ES-I3 (cell line): ENCODE measurements at regions not wholly inside any gene's neighbourhood (a gene's known extent, or its start where the extent isn't known, plus 50 kb on each side); places are given as distances from the start of the nearest gene placed in this dataset.

Experiments
- H3K36me3 ChIP-seq: 2 replicates; pipeline ENCODE4 v1.6.1; 2013; ENCODE audit warnings: mild to moderate bottlenecking, low read length, control low read depth, moderate library complexity; ENCODE audit not compliant: insufficient read depth
- H3K4me1 ChIP-seq: 2 replicates; pipeline ENCODE4 v1.6.1; 2013; ENCODE audit warnings: mild to moderate bottlenecking, control low read depth, low read length; ENCODE audit not compliant: insufficient read depth
- H3K9ac ChIP-seq: 2 replicates; pipeline ENCODE4 v1.6.1; 2013; ENCODE audit warnings: low read depth, mild to moderate bottlenecking, low read length, moderate library complexity
- H3K9me3 ChIP-seq: 2 replicates; pipeline ENCODE4 v1.6.1; 2013; ENCODE audit warnings: mild to moderate bottlenecking, low read length, moderate library complexity; ENCODE audit not compliant: control insufficient read depth, insufficient read depth

DNA sequence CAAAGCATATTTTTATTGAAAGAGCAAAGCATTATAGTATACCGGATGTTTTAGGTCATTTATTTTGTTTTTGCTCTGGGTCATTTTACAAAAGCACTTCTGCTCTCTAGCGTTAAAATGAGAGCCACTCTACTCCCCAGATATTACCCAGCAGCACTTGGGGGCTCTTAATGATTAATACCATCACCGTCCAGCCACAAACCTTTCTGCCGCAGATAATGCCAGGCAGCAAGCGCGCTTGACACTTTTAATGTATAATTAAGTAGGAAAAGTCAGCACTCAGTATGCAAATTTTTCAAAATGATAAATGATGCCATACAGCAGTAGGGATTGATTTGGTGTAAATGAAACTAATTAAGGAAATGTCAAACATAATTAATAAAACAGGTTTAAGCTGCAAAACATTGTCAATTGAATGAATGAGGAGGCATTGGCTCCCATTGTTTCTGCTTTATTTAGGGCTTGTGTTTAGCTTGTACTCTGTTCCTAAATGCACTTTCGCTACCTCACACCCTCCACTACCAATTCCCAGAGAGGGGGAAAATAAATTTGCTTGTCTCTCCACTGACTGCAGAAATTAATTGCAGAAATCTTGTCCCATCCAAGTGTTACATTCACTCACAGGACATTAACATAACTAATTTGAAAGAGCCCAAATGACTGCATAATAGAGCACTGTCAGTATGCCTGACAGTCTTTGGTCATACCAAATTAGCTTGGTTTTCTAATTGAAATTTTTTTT is 358.8 kb upstream of the ARRDC3 start:
- peaks cover 44% of the 10 kb centered on the region for H3K4me1 ChIP-seq
- H3K36me3 ChIP-seq: no peaks in the 10 kb centered on the region
- H3K9ac ChIP-seq: no peak overlapping the region
- no peaks in the 10 kb centered on the region for H3K9me3 ChIP-seq

DNA sequence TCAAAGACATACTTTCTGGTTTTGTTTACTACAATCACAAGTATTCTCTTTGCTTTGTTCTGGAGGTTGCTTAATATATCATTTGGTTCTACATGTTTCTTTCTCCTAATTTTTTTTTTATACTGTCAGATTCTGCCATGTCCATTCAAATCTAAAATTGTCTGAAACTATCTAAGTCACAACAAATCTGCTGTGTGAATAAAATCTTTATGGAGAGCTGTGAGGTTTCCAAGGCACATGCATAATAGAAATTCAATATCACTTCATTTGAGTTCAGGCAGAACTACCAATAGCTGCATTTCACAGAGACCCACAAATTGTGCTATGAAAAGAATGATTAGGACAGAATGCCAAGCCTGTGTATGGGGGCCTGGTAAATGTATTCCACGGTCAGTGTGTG is 346.9 kb upstream of the ARRDC3 start:
- peaks cover 3% of the 10 kb centered on the region; the same call in 1 of the 2 replicates for H3K9me3 ChIP-seq
- H3K4me1 ChIP-seq: peaks cover 15% of the 10 kb centered on the region
- no peak overlapping the region for H3K9ac ChIP-seq
- H3K36me3 ChIP-seq: no peaks in the 10 kb centered on the region

DNA sequence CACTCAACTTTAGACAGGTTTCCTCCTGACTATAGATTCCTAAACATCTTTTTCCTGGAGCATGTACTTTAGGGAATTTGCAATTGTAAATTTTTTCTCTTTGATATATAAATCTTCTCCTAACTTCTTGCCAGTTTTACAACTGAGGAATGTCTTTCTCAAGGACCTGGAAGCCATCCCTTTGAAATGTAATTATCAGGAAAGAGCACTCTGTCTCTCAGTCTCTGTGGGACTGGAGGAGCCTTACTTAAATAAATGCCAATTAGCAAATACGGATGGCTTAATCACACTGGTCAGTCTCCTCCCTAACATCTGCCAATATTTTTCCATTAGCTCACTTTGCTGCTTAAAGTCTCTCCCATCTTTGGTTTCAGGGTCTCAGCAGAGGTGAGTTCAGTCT is 344.3 kb upstream of the ARRDC3 start:
- Histone ChIP-seq H3K4me1 (peaks cover 15% of the 10 kb centered on the region), H3K36me3 (no peaks in the 10 kb centered on the region), H3K9ac (no peak overlapping the region), H3K9me3 (no peaks in the 10 kb centered on the region)

DNA sequence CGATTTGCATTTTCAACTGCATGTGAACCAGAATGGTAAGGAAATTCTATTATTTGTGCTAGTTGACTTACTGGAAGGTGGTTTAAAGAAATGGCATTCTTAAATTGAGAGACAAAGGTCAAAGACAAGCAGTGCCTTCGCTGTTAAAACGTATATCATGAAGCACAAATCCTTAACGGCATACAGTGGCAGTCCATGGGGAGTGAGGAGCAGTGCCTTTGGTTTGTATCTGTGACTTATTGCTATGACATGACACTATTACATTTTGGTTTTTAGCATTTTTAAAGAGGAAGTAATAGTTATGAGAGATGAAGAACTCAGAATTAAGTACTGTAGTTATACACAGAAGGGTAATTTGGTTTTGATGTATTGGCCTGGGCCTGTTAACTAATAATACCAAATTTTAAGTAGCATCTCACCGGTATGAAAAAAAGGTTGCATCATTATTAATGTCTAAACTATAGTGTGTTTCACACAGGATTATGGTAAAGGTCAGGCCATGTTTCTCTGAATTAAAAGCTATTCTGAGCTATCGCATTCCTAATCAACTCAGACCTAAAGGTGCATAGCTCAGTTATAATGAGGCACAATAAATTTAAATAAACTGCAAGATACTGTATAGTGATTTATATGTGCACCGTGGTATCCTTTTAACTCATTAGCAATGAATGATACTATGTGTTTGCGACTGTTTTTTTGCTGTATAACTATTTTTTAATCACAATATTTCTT is 339.8 kb upstream of the ARRDC3 start:
- no peaks in the 10 kb centered on the region for H3K36me3 ChIP-seq
- H3K9ac ChIP-seq: no peak overlapping the region
- peaks cover 10% of the 10 kb centered on the region for H3K4me1 ChIP-seq
- H3K9me3 ChIP-seq: no peaks in the 10 kb centered on the region

DNA sequence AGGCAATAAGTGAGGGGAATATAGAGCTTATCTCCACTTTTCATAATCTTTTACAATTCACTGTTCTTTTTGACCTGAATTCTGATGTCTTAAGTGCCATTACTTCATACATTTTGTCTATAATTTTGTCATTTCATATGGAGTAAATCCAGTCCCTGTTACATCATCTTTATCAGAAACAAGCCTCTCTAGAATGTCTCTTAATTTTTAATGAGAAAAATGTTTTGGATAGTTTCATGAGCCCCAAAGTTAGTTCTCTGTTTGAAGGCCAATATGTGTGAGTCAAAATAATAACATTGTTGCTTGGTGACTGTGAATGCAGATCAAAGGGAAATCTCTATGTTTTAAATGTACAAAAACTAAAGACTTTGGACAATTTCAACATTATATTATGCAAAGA is 329.6 kb upstream of the ARRDC3 start:
- no peaks in the 10 kb centered on the region for H3K9me3 ChIP-seq
- H3K9ac ChIP-seq: no peak overlapping the region
- no peaks in the 10 kb centered on the region for H3K36me3 ChIP-seq
- no peaks in the 10 kb centered on the region for H3K4me1 ChIP-seq

DNA sequence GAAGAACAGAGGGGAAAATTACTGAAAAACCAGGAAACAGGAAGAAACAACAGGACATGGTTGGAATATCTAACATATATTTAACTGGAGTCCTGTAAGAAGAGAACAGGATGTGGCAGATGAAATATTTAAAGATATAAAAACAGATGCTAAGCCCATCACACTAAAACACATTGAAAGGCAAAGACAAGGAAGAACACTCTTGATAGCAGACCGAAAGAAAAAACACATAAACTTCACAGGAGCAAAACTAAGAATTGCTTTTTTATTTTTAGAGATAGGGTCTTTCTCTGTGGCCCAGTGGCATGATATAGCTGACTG is 324.4 kb upstream of the ARRDC3 start:
- Histone ChIP-seq H3K9me3 (peaks cover 5% of the 10 kb centered on the region; the same call in 1 of the 2 replicates), H3K4me1 (no peaks in the 10 kb centered on the region), H3K9ac (no peak overlapping the region), H3K36me3 (no peaks in the 10 kb centered on the region)

DNA sequence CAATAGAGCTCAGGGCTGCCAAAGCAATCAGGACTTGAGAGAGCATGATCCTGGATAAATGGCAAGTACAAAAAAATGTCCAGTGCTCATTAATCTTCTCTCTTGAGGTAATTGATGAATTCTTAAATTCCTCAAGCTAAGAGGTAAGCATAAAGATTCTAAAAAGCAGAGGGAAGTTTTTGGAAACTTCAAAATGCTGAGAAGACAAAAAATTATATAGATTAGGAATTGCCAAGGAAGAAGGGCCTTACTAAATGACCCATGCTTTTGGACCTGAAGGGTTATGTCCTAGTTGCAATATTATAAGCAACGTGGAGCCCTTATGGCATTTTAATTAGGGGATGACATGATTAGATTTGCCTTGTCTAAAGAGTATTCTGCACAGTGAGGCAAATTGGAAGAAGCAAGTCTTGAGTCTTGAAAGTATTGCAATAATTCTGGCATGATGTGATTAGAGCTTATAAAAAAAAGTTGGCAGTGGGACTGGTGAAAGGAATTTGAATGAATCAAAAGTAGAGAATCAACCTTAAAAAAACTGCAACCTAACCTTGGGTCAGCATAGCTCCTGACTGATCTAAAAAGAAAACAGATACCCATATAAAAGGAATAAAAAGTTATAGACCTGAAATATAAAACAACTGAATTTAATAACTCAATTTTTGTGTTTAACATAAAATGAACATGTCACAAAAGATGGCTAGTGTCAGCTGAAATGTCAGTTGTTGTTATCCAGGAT is 323.8 kb upstream of the ARRDC3 start:
- no peaks in the 10 kb centered on the region for H3K4me1 ChIP-seq
- no peaks in the 10 kb centered on the region for H3K36me3 ChIP-seq
- H3K9me3 ChIP-seq: peaks cover 5% of the 10 kb centered on the region; the same call in 1 of the 2 replicates
- no peak overlapping the region for H3K9ac ChIP-seq

DNA sequence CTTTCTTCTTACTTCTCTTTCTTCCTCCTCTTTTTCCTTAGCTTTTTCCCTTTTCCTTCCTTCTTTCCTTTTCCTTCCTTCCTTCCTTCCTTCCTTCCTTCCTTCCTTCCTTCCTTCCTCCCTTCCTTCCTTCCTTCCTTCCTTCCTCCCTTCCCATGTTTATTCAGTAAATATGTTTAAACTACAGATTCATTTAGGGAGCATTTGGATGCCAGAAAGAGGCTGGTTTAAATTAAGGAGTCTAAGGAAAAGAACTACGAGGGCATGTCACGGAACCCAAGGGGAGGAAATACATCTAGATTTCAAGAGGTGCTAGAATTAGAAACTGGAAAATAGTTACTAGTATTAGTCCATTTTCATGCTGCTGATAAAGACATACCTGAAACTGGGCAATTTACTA is 320.0 kb upstream of the ARRDC3 start:
- H3K9ac ChIP-seq: no peak overlapping the region
- H3K9me3 ChIP-seq: peaks cover 5% of the 10 kb centered on the region; the same call in 1 of the 2 replicates
- no peaks in the 10 kb centered on the region for H3K4me1 ChIP-seq
- H3K36me3 ChIP-seq: no peaks in the 10 kb centered on the region

DNA sequence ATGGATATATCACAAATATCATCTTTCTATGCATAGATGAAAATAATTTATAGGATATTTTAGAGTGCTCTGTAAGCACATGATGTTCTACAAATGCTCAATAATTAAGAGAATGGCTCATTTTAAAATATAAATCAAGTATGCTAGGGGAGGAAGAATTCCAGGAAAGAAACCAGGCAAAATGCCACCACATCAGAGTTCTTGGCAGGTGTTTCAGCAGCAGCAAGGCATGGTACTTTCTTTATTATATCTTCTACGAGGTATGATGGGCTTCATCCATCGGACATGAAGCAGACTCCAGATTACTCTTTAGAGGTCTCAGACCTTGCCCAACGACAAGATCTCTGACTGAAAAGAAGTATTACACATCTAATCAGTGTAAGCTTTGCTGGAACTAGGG is 316.3 kb upstream of the ARRDC3 start:
- H3K9me3 ChIP-seq: peaks cover 10% of the 10 kb centered on the region; the same call in 1 of the 2 replicates
- H3K9ac ChIP-seq: no peak overlapping the region
- H3K36me3 ChIP-seq: no peaks in the 10 kb centered on the region; the same call in 1 of the 2 replicates
- H3K4me1 ChIP-seq: no peaks in the 10 kb centered on the region

DNA sequence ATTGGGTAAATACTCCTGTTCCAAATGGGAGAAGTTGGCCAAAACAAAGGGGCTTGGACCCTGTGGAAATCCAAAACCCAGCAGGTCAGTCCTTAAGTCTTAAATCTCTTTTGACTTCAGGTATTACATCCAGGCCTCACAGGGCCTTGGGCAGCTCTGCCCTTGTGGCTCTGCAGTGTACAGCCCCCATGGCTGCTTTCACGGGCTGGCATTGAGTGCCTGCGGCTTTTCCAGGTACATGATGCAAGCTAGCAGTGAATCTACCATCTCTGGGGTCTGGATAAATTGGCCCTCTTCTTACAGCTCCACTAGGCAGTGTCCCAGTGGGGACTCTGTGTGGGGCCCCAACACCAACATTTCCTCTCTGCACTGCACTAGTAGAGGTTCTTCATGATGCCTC is 308.5 kb upstream of the ARRDC3 start:
- H3K4me1 ChIP-seq: no peaks in the 10 kb centered on the region
- H3K36me3 ChIP-seq: no peaks in the 10 kb centered on the region
- no peak overlapping the region for H3K9ac ChIP-seq
- peaks cover 5% of the 10 kb centered on the region for H3K9me3 ChIP-seq

DNA sequence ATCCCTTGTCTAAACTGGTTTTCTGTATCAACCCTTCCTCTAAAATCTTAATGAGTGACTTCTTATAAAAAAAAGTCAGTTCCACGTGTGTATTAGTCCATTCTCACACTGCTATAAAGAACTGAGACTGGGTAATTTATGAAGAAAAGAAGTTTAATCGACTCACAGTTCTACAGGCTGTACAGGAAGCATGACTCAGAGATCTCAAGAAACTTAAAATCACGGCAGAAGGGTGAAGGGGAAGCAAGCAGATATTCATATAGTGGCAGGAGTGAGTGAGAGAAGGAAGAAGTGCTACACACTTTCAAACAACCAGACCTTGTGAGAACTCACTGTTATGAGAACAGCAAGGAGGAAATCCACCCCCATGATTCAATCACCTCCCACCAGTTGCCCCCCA is 307.8 kb upstream of the ARRDC3 start:
- no peaks in the 10 kb centered on the region for H3K36me3 ChIP-seq
- H3K9ac ChIP-seq: no peak overlapping the region
- peaks cover 5% of the 10 kb centered on the region for H3K9me3 ChIP-seq
- H3K4me1 ChIP-seq: no peaks in the 10 kb centered on the region

DNA sequence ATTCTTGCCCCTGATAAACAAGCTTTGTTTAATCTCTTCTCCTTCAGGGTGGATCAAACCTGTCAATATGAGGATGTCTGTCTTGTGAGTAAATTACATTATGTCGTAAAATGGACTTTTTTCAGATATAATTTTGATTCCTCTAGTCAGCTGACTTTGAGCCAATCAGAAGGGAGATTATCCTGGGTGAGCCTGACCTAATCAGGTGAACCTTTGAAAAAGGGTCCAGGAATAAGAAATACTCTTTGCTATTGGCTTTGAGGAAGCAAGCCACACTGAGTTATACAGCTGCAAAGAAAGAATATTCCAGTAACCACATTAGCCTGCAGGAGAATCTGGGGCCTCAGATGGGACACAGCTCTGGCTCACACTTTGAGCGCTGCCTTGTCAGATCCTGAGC is 304.3 kb upstream of the ARRDC3 start:
- no peaks in the 10 kb centered on the region for H3K4me1 ChIP-seq
- H3K9ac ChIP-seq: no peak overlapping the region
- no peaks in the 10 kb centered on the region for H3K36me3 ChIP-seq
- H3K9me3 ChIP-seq: no peaks in the 10 kb centered on the region; the same call in 1 of the 2 replicates

DNA sequence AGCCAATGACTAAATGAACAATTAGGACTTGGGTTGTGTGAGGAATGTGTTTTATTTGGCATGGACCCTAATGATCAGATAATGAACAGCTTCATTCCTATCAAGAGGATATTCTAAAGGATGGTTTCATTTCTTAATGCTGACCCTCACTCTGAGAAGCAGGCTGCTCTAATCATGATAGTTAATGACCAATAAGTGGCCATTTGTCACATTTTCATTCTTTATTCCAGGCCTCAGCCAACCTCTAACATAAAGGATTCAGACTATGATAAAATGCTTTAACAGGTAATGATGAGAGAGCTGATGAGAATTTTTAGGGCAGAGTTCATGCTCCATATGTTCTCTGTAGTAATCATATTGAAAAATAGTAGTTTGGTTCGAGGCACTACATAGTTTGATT is 301.5 kb upstream of the ARRDC3 start:
- Histone ChIP-seq H3K9me3 (no peaks in the 10 kb centered on the region), H3K9ac (no peak overlapping the region), H3K4me1 (no peaks in the 10 kb centered on the region), H3K36me3 (no peaks in the 10 kb centered on the region)

DNA sequence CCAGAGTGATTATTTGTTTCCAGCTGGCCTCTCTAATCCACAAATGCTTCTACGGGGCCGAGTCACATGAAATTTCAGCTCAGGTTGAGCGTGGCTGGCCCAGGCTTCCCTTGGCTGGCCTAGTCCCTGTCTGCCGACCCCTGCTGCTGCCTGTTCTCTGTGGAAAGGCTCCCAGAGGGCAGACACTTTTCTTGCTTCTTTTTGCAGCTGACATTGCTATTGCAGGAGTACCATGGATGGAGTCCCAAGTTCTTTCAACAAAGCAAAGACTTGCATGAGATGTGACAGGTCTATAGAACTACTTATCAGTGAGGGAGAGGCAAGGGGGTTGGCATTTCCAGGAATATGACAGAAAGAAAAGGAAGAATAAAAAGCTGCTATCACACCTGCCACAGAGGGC is 287.4 kb upstream of the ARRDC3 start:
- Histone ChIP-seq H3K9ac (no peak overlapping the region), H3K36me3 (no peaks in the 10 kb centered on the region)

DNA sequence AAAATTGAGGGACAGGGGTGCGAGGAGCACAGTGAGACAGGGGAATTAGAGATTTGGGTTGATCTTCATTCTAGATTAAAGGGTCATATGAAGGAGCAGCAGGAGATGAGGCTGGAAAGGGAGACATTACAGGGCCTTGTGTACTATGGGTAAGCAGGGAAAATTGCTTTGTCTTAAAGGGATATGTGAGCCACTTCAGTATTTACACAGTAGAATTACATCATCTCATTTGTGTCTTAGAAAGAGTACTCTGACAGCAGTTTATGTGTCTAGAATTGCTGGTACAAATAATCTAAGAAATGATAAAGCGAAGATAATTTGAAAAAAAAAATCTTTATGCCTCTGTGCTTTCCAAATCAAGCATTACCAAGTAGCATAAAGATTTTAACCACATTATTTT is 287.0 kb upstream of the ARRDC3 start:
- Histone ChIP-seq H3K9me3 (no peaks in the 10 kb centered on the region), H3K4me1 (peaks cover 7% of the 10 kb centered on the region; the same call in 1 of the 2 replicates), H3K36me3 (no peaks in the 10 kb centered on the region), H3K9ac (no peak overlapping the region)

More for the DNA sequence above, 287.4 kb upstream of the ARRDC3 start:
- Histone ChIP-seq H3K4me1 (peaks cover 7% of the 10 kb centered on the region; the same call in 1 of the 2 replicates), H3K9me3 (no peaks in the 10 kb centered on the region)
